GM19238 (cell line): ENCODE measurements at regions not wholly inside any gene's neighbourhood (a gene's known extent, or its start where the extent isn't known, plus 50 kb on each side); places are given as distances from the start of the nearest gene placed in this dataset.
"Not testable (repeated sequence)": the region's sequence is repeated elsewhere in the genome, so short reads cannot be mapped to it uniquely, and the experiment has no call there.

Experiments
- DNase-seq: peaks from one replicate; pipeline ENCODE4 v3.0.0; 2011; ENCODE audit warnings: low spot score; ENCODE audit not compliant: insufficient read length

- no peak for DNase-seq
Observed at GRCh38 chr4:179196511-179196910, 1754.3 kb upstream of the AGA start.

GRCh38 chr4:179200681-179201080 is 1758.4 kb upstream of the AGA start:
- DNase-seq, result no peak

GRCh38 chr4:179225594-179225993 is 1783.4 kb upstream of the AGA start:
- DNase-seq, result no peak

- DNase-seq, result no peak
Observed at GRCh38 chr4:179248821-179249220, 1806.6 kb upstream of the AGA start.

GRCh38 chr4:179268791-179269190 is 1826.6 kb upstream of the AGA start:
- DNase-seq, result no peak

DNA sequence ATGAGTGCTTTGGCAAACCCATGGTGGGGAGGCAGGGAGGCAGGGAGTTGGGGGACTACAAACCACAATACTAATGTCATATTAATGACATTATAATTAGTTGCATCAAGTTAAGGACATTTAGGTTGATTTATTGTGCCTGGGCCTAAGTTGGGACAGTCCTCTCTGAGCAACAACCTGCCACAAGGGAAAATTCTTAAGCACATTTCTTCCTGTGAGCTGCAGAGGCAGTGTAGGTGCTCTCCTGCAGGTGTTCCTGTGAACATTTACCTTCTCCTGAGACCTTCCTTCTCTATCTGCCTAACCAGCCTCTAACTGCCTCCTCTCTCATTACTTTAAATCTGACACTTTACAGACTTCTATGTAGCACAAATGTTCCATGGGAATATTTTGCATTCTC is 1830.0 kb upstream of the AGA start:
- DNase-seq, result no peak

DNA sequence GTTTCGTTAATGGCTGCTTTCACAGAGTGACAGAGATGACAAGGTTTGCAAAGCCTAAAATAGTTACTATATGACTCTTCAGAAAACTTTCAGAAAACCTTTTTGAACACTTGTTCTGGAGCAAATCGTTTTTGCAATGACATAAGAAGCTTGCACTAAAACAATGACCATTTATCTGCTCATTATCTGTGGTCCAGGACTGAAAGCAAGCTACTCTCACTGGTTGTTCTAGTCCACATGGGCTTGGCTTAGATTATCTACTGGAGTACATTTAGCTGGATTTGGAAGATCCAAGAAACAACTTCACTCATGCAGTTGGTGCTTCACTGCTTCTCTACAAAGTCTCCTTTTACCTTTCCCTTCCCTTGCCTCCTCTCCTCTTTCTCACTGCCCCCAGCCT is 1836.4 kb upstream of the AGA start:
- DNase-seq, result no peak

- DNase-seq, result no peak
Observed at GRCh38 chr4:179285696-179286095, 1843.5 kb upstream of the AGA start.

- no peak for DNase-seq
Observed at GRCh38 chr4:179291657-179292056, 1849.4 kb upstream of the AGA start.

- no peak for DNase-seq
Observed at GRCh38 chr4:179292468-179292867, 1850.2 kb upstream of the AGA start.

DNA sequence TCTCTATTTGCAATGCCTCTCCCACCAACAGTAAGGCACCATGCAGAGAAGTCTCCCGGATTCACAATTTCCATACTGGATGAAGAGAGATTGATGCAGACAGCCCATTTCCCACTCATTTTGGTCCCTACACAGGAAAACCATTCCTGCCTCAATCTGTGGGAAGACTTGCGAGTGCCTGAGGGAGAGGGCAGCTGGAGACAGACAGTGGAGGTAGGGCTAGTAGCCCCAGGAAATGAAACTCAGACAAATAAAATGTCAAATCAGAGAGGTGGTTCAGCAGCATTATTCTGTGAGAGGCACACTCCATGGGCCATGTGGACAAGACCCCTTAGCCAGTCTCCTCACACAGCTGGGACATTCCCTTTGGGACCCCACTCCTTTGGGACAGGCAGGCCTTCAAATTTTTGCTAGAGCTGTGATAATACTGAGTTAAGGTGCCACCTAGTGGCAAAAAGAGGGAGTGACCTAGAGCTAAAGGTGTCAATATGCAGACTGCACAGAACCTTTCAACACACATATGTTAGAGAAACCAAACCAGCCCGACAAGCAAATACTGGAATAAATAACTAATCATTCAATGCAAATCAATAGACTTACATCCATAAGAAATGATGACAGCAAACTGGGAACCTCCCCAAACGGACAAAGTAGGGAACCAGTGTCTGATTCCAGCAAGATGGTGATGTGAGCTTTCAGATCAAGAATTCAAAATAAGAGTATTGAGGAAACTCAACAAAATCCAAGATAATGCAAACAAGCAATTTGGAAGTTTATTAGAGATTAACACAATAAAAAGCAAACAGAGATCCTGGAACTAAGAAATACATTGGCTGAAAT is 1865.3 kb upstream of the AGA start:
- DNase-seq, result peak; percentile 1

DNA sequence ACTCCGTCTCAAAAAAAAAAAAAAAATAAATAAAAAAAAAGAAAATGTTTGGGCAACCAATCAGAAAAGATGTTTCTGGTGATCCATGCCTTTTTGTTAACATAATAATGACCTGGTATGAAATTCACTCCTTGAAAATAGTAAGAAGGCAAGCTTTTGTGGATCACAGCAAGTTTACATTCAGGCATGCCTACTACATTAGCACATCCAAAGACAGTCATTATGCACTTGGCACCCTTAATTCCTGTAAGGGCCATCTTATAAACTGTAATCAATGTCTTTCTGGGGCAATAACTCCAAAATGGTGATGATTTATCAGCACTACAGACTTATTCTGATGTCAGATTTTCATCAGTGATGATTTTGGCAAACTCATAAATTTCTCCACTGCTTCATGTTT is 1871.6 kb upstream of the AGA start:
- DNase-seq, result no peak

GRCh38 chr4:179325181-179325580 is 1882.9 kb upstream of the AGA start:
- no peak for DNase-seq

DNA sequence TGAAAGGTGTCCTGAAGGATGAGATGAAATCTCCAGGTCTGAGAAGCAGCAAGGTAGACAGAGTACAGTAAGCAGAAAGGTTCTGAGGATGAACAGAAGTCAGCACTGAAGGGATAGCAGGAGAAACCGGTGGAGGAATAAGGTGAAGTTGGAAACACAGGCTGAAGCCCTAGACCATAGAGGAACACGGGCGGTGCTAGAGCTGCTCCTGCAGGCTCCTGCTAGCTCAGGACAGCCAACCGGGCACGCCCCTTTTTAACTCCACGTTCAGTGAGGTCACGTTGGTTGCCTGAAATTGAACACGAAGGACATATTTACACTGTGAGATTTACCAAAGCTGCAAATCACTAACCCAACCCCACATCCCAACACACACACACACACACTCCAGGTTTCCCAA is 1886.4 kb upstream of the AGA start:
- DNase-seq, result no peak

GRCh38 chr4:179331362-179331761 is 1889.1 kb upstream of the AGA start:
- DNase-seq, result no peak

- no peak for DNase-seq
Observed at GRCh38 chr4:179344861-179345260, 1902.6 kb upstream of the AGA start.

DNA sequence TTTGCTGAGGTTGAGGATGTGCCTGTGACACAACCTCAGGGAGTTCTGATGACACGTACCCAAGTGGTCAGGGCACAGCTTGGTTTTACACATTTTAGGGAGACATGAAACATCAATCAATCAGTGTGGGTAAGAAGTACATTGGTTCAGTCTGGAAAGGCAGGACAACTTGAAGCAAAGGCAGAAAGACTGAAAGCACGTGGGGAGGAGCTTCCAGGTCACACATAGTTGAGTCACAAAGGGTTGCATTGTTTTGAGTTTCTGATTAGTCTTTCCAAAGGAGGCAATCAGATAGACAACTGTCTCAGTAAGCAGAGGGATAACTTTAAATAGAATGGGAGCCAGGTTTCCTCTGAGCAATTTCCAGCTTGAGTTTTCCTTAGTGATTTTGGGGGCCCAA is 1910.0 kb upstream of the AGA start:
- no peak for DNase-seq

- DNase-seq, result no peak
Observed at GRCh38 chr4:179353786-179354185, 1911.5 kb upstream of the AGA start.

DNA sequence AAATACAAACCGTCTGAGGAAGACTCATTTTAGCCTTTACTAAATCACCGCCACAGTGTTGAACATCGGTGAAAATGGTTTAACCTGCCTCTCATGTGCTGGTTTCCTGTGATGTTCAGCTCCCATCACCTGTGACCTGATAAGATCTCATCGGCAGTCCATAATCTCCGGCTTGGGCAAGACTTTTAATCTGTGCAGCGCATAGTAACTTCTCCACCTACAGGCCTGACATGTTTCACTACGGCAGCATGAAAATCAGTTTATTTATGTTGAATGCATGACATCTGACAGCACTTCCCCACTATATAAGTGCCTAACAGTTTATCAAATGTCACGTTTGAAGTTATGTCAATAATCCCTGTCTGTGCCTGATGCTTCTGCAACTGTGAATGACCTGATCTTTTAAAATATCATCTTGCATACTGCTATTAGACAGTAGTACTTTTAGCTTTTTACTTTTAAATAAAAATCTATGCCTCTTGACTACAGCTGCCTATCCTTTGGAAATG is 1919.8 kb upstream of the AGA start:
- DNase-seq, result no peak

- not testable (repeated sequence) for DNase-seq
Observed at GRCh38 chr4:179365932-179366331, 1923.7 kb upstream of the AGA start.

DNA sequence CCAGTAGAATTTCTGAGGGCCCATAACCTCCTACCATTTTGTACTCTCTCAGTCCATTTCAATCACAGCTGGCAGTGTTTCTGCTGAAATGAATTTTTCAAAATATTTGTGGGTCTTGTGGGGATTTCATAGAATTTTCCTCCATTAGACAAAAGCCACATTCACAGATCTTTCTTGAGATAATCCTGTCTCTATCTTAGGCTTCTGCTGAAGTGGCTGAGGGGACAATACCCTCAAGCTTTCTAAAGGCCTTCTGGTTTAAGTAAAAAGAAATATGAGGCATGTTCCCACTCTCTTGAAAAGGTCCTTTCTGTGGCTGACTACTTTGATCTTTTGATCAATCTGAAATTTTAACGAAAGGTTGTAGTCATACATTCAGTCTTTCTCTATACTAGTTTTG is 1930.0 kb upstream of the AGA start:
- no peak for DNase-seq

DNA sequence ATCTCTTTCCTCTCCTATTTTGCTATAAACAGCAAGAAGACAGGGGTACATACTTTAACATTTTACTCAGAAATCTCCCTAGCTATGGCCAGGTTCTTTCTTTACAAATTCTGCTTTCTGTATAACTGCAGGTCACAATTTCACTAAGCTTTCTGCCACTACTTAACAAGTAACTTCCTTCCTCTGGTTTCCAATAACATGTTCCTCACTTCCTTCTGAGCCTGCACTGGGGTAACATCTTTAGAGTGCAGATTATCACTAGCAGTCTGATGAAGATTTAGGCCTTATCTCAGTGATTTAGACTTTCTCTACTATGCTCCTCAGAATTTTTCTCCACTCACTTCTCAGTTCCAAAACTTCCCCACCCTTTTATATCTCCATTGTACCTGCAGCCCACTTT is 1930.5 kb upstream of the AGA start:
- DNase-seq, result no peak

DNA sequence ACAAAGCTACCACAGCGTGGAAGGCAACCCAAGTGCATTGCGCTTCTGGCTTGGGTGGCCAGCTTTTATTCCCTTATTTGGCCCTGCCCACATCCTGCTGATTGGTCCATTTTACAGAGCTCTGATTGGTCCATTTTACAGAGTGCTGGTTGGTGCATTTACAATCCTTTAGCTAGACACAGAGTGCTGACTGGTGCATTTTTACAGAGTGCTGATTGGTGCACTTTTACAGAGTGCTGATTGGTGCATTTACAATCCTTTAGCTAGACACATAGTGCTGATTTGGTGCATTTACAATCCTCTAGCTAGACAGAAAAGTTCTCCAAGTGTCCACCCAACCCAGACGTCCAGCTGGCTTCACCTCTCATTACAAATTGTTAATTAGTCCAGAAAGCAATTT is 1936.6 kb upstream of the AGA start:
- not testable (repeated sequence) for DNase-seq
